NCI-H2227 (cell line): ENCODE measurements at regions not wholly inside any gene's neighbourhood (a gene's known extent, or its start where the extent isn't known, plus 50 kb on each side); places are given as distances from the start of the nearest gene placed in this dataset.

Source experiments
- DNase-seq: peaks from one replicate; lab custom pipeline; 2025; ENCODE audit not compliant: unreplicated experiment; lab: John Stamatoyannopoulos, UW

GRCh38 chr10:44064987-44065787, 319.7 kb downstream of the CXCL12 start:
- no peak for DNase-seq

GRCh38 chr10:44064317-44064716, 320.6 kb downstream of the CXCL12 start:
- DNase-seq, result no peak

- no peak for DNase-seq
These were observed 321.2 kb downstream of the CXCL12 start for GRCh38 chr10:44063686-44064085.

- no peak for DNase-seq
These were observed 324.2 kb downstream of the CXCL12 start for GRCh38 chr10:44060719-44061118.

GRCh38 chr10:44060221-44060620, 324.7 kb downstream of the CXCL12 start:
- no peak for DNase-seq

- no peak for DNase-seq
These were observed 326.6 kb downstream of the CXCL12 start for GRCh38 chr10:44058259-44058658.

- DNase-seq, result no peak
These were observed 327.7 kb downstream of the CXCL12 start for GRCh38 chr10:44056967-44057805.

- no peak for DNase-seq
These were observed 328.7 kb downstream of the CXCL12 start for GRCh38 chr10:44056206-44056605.

- no peak for DNase-seq
These were observed 330.9 kb downstream of the CXCL12 start for GRCh38 chr10:44054046-44054445.

- DNase-seq, result no peak
These were observed 331.5 kb downstream of the CXCL12 start for GRCh38 chr10:44053391-44053790.

GRCh38 chr10:44051584-44052385, 333.1 kb downstream of the CXCL12 start:
- DNase-seq, result no peak

- DNase-seq, result no peak
These were observed 333.8 kb downstream of the CXCL12 start for GRCh38 chr10:44051091-44051490.

- no peak for DNase-seq
These were observed 335.4 kb downstream of the CXCL12 start for GRCh38 chr10:44049301-44050015.

- no peak for DNase-seq
These were observed 337.5 kb downstream of the CXCL12 start for GRCh38 chr10:44047361-44047760.

- DNase-seq, result no peak
These were observed 338.3 kb downstream of the CXCL12 start for GRCh38 chr10:44046605-44047004.

GRCh38 chr10:44045020-44045419, 339.9 kb downstream of the CXCL12 start:
- no peak for DNase-seq

GRCh38 chr10:44044549-44044948, 340.3 kb downstream of the CXCL12 start:
- DNase-seq, result no peak

GRCh38 chr10:44043646-44044375, 341.1 kb downstream of the CXCL12 start:
- no peak for DNase-seq

- no peak for DNase-seq
These were observed 341.8 kb downstream of the CXCL12 start for GRCh38 chr10:44042926-44043602.
